A549 (cell line): ENCODE measurements at regions not wholly inside any gene's neighbourhood (a gene's known extent, or its start where the extent isn't known, plus 50 kb on each side); places are given as distances from the start of the nearest gene placed in this dataset.

Experiments used
- ATAC-seq, 2 experiments: fragments of 200-7000 bp in 1 of 2; fragments of >200 bp in 1 of 2; cut with Nextera tagmentation in 1 of 2; cut with Tn5 transposase in 1 of 2; 3 replicates each; pipeline versions ENCODE4 v1.8.0 to v1.9.1; 2018 to 2020; ENCODE audit warnings: mild to moderate bottlenecking in 1 of 2, moderate library complexity in 1 of 2
- CTCF ChIA-PET: fragments of 300-600 bp; sonication (Branson Sonifier 250); formaldehyde crosslinking; extraction: SDS; loops from one replicate; lab custom pipeline; 2021; ENCODE audit warnings: antibody characterized with exemption, inconsistent platforms; lab: Yijun Ruan, JAX
- POLR2A ChIA-PET: fragments of 350-600 bp; formaldehyde crosslinking; extraction: SDS; loops from one replicate; lab custom pipeline; 2021; ENCODE audit warnings: antibody characterized with exemption, inconsistent platforms; lab: Yijun Ruan, JAX
- DNase-seq, 2 experiments: peaks; one replicate each; pipeline versions ENCODE4 v3.0.0 to v3.0.0-alpha.2; 2011 to 2016; ENCODE audit warnings: low read depth in 1 of 2, low spot score in 1 of 2
- FAIRE-seq: peaks from 2 replicates; lab custom pipeline; 2011; peaks lifted over from hg19 to GRCh38; lab: Jason Lieb, UNC
- H3K27ac ChIP-seq, 2 experiments: fragments of >200 bp; sonication (Bioruptor Twin); formaldehyde crosslinking; 3 replicates each; pipeline ENCODE4 v1.5.1; 2016 to 2017
- H3K4me1 ChIP-seq: fragments of >200 bp; sonication (Bioruptor Twin); formaldehyde crosslinking; 3 replicates; pipeline ENCODE4 v1.6.1; 2016
- H3K4me2 ChIP-seq: fragments of >200 bp; sonication (Bioruptor Twin); formaldehyde crosslinking; 3 replicates; pipeline ENCODE4 v1.6.1; 2016
- H3K4me3 ChIP-seq: fragments of >200 bp; sonication (Bioruptor Twin); formaldehyde crosslinking; 3 replicates; pipeline ENCODE4 v1.5.1; 2016
- H3K9me3 ChIP-seq: fragments of >200 bp; sonication (Bioruptor Twin); formaldehyde crosslinking; 3 replicates; pipeline ENCODE4 v1.6.1; 2016
- CBX2 ChIP-seq: fragments of 200-600 bp; sonication (generic); IDR thresholded peaks from 2 replicates; pipeline ENCODE4 v1.6.1; 2016; ENCODE audit warnings: low read depth, mild to moderate bottlenecking, borderline replicate concordance
- CHD2 ChIP-seq: fragments of 150-350 bp; IDR thresholded peaks from 2 replicates; pipeline ENCODE4 v1.6.1; 2014; ENCODE audit warnings: low read length; ENCODE audit not compliant: partially characterized antibody
- CHD4 ChIP-seq: fragments of 200-600 bp; sonication (generic); IDR thresholded peaks from 2 replicates; pipeline ENCODE4 v1.6.1; 2016; ENCODE audit warnings: antibody characterized with exemption, mild to moderate bottlenecking, borderline replicate concordance
- E2F6 ChIP-seq: IDR thresholded peaks from 2 replicates; pipeline ENCODE4 v1.6.1; 2012; ENCODE audit warnings: low read depth, borderline replicate concordance
- EHF ChIP-seq: fragments of 250-450 bp; sonication (Bioruptor Pico); IDR thresholded peaks from 2 replicates; pipeline ENCODE4 v1.5.0; 2020; ENCODE audit warnings: mild to moderate bottlenecking
- EHMT2 ChIP-seq: fragments of 200-600 bp; sonication (generic); IDR thresholded peaks from 2 replicates; pipeline ENCODE4 v1.6.1; 2016; ENCODE audit warnings: antibody characterized with exemption, low read depth, mild to moderate bottlenecking, moderate library complexity
- ESRRA ChIP-seq: fragments of 150-350 bp; IDR thresholded peaks from 2 replicates; pipeline ENCODE4 v1.6.1; 2014; ENCODE audit warnings: mild to moderate bottlenecking, low read length, borderline replicate concordance
- FOSL2 ChIP-seq, 2 experiments: fragments of 450-650 bp in 1 of 2; fragments of >200 bp in 1 of 2; sonication (Bioruptor Twin) in 1 of 2; formaldehyde crosslinking; IDR thresholded peaks; 2 replicates each; pipeline versions ENCODE4 v1.5.0 to v1.6.1; 2016 to 2020; ENCODE audit warnings: mild to moderate bottlenecking in 1 of 2, moderate library complexity in 1 of 2
- GATA3 ChIP-seq: IDR thresholded peaks from 2 replicates; pipeline ENCODE4 v1.6.1; 2012; ENCODE audit warnings: borderline replicate concordance
- HEYL ChIP-seq: fragments of 250-450 bp; sonication (Bioruptor Pico); IDR thresholded peaks from 2 replicates; pipeline ENCODE4 v1.8.0; 2021; ENCODE audit warnings: mild to moderate bottlenecking, moderate library complexity
- KDM1A ChIP-seq: fragments of 200-600 bp; sonication (generic); IDR thresholded peaks from 2 replicates; pipeline ENCODE4 v1.6.1; 2016; ENCODE audit warnings: low read depth, mild to moderate bottlenecking
- KDM5A ChIP-seq: fragments of 200-600 bp; sonication (generic); IDR thresholded peaks from 2 replicates; pipeline ENCODE4 v1.6.1; 2016; ENCODE audit warnings: antibody characterized with exemption, mild to moderate bottlenecking
- MAFK ChIP-seq: fragments of 450-650 bp; IDR thresholded peaks from 2 replicates; pipeline ENCODE4 v1.6.1; 2014; ENCODE audit not compliant: partially characterized antibody
- MAX ChIP-seq: IDR thresholded peaks from 2 replicates; pipeline ENCODE4 v1.6.1; 2012
- MAZ ChIP-seq: fragments of 150-350 bp; IDR thresholded peaks from 2 replicates; pipeline ENCODE4 v1.6.1; 2014; ENCODE audit warnings: antibody characterized with exemption, low read depth, low read length, borderline replicate concordance
- NR3C1 ChIP-seq: fragments of >200 bp; sonication (Bioruptor Twin); formaldehyde crosslinking; IDR thresholded peaks from 3 replicates; pipeline ENCODE4 v1.6.1; 2017
- POLR2A ChIP-seq: IDR thresholded peaks from 2 replicates; pipeline ENCODE4 v1.6.1; 2012; ENCODE audit warnings: mild to moderate bottlenecking, low read length
- POLR2AphosphoS2 ChIP-seq: conservative IDR thresholded peaks from 2 replicates; pipeline ENCODE4 v1.6.1; 2012; ENCODE audit warnings: low read length, improper control_type of control experiment, inconsistent platforms
- RAD21 ChIP-seq, 2 experiments: fragments of >200 bp in 1 of 2; sonication (Bioruptor Twin) in 1 of 2; formaldehyde crosslinking in 1 of 2; IDR thresholded peaks in 1 of 2; conservative IDR thresholded peaks in 1 of 2; 2 replicates in 1 of 2; 3 replicates in 1 of 2; pipeline ENCODE4 v1.6.1; 2012 to 2018; ENCODE audit warnings: inconsistent platforms in 1 of 2
- RARB ChIP-seq: fragments of 250-450 bp; sonication (Bioruptor Pico); IDR thresholded peaks from 2 replicates; pipeline ENCODE4 v1.8.0; 2021; ENCODE audit warnings: mild to moderate bottlenecking, moderate library complexity
- SREBF2 ChIP-seq: fragments of 450-650 bp; IDR thresholded peaks from 2 replicates; pipeline ENCODE4 v1.6.1; 2014; ENCODE audit warnings: mild to moderate bottlenecking, moderate library complexity
- ZNF302 ChIP-seq: fragments of 250-450 bp; sonication (Bioruptor Pico); IDR thresholded peaks from 2 replicates; pipeline ENCODE4 v1.9.0; 2021; ENCODE audit warnings: inconsistent platforms, mild to moderate bottlenecking, moderate library complexity
- WGBS: methylation state at CpG from one replicate; pipeline ENCODE4 v1.1.6; 2017; ENCODE audit errors: missing lambda C conversion rate; 5-methylcytosine and 5-hydroxymethylcytosine counted together
- TF ChIP-seq, protein P1 (sequence below): IDR thresholded peaks from 2 replicates; pipeline ENCODE4 v1.6.1; 2012

DNA sequence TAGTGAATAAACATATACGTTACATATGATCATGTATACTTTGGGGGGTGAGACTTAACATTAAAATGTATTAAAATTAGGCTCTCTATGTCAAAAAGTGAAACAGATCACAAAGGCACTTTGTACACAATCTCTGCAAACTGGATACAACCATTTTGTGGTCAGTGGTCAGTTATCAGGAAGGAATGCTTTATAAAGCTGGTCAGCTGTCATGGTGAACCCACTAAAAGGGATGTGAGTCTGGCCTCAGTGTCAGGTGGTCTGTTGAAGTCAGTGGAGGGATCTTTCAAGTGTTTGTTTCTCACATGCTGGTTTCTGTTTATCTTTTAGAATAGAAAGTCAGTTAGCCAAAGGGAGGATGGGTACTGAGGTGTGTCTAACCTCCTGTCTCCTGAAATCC lies 875.5 kb upstream of the INTU start:
- Histone ChIP-seq H3K9me3 (no peaks in the 10 kb centered on the region), H3K4me3 (no peak overlapping the region), H3K27ac (no peak overlapping the region), H3K4me1 (no peaks in the 10 kb centered on the region), H3K4me2 (no peak overlapping the region)
- DNase-seq = no peak
- FAIRE-seq = no peak
- WGBS = 23% methylated on average over 1 of the region's 1 CpG
- ChIA-PET CTCF (no interaction called here), POLR2A (no interaction called here)
- no peak for TF ChIP-seq KDM5A
- no peak for TF ChIP-seq SREBF2
- no peak for TF ChIP-seq CHD4
- no peak for TF ChIP-seq MAX
- TF ChIP-seq RAD21 (conservative IDR thresholded peaks at IDR 0.05 in 1 of 2, IDR thresholded peaks at IDR 0.05 in 1 of 2) = no peak
- ATAC-seq = no peak

- WGBS = no CpG with 5 or more reads among the region's 2 CpGs
- Histone ChIP-seq H3K9me3 (no peaks in the 10 kb centered on the region), H3K4me2 (no peak overlapping the region), H3K27ac (no peak overlapping the region), H3K4me1 (no peaks in the 10 kb centered on the region), H3K4me3 (no peak overlapping the region)
- POLR2A ChIA-PET = no interaction called here
- no peak for DNase-seq
- no peak for ATAC-seq
- no peak for TF ChIP-seq EHF (CRISPR knock-in tag)
- no peak for TF ChIP-seq HEYL
- no peak for TF ChIP-seq POLR2A
- TF ChIP-seq E2F6 = no peak
- TF ChIP-seq GATA3 = no peak
- TF ChIP-seq, protein P1, sequence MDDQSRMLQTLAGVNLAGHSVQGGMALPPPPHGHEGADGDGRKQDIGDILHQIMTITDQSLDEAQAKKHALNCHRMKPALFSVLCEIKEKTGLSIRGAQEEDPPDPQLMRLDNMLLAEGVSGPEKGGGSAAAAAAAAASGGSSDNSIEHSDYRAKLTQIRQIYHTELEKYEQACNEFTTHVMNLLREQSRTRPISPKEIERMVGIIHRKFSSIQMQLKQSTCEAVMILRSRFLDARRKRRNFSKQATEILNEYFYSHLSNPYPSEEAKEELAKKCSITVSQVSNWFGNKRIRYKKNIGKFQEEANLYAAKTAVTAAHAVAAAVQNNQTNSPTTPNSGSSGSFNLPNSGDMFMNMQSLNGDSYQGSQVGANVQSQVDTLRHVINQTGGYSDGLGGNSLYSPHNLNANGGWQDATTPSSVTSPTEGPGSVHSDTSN = no peak
- TF ChIP-seq SREBF2 = no peak
- TF ChIP-seq POLR2AphosphoS2 = no peak
- TF ChIP-seq KDM1A = no peak
- no peak for TF ChIP-seq ESRRA
- TF ChIP-seq CHD4 = no peak
- no peak for TF ChIP-seq RARB
- no peak for TF ChIP-seq EHMT2
- TF ChIP-seq NR3C1 = no peak
- no peak for TF ChIP-seq CHD2
- TF ChIP-seq ZNF302 (CRISPR knock-in tag) = no peak
- no peak for TF ChIP-seq RAD21 (conservative IDR thresholded peaks at IDR 0.05 in 1 of 2, IDR thresholded peaks at IDR 0.05 in 1 of 2)
- no peak for TF ChIP-seq CBX2
- TF ChIP-seq MAZ = no peak
- CTCF ChIA-PET = no interaction called here
- no peak for FAIRE-seq
These were observed 874.3 kb upstream of the INTU start for GRCh38 chr4:126758493-126758892.

GRCh38 chr4:126761947-126762662 lies 870.7 kb upstream of the INTU start:
- Histone ChIP-seq H3K27ac (no peak overlapping the region), H3K4me3 (no peak overlapping the region), H3K4me2 (no peak overlapping the region), H3K9me3 (no peaks in the 10 kb centered on the region), H3K4me1 (no peaks in the 10 kb centered on the region)
- TF ChIP-seq, protein P1 = no peak
- TF ChIP-seq FOSL2 (IDR thresholded peaks at IDR 0.05) (no peak), FOSL2 (CRISPR knock-in tag; IDR thresholded peaks at IDR 0.05) (no peak), MAFK (no peak), POLR2A (no peak)
- ATAC-seq = no peak
- 27% methylated on average over 1 of the region's 1 CpG for WGBS
- ChIA-PET POLR2A (no interaction called here), CTCF (no interaction called here)
- no peak for DNase-seq
- no peak for FAIRE-seq
